Frontal cortex (tissue), 3 donors: ENCODE measurements at regions not wholly inside any gene's neighbourhood (a gene's known extent, or its start where the extent isn't known, plus 50 kb on each side); places are given as distances from the start of the nearest gene placed in this dataset.

Experiments used
- DNase-seq, 2 donors: peaks; one replicate each; pipeline ENCODE4 v3.0.0; 2012; ENCODE audit warnings: low spot score in 2 of 2
- FAIRE-seq: peaks from 2 replicates; lab custom pipeline; 2012; peaks lifted over from hg19 to GRCh38; lab: Jason Lieb, UNC
- donor health status: control.
- donor health status: control.
- donor health status: control.

- DNase-seq = no peak
- FAIRE-seq = no peak
Measured at GRCh38 chr1:63107066-63107465, 215.3 kb upstream of the FOXD3 start.

GRCh38 chr1:63108206-63108605, 214.2 kb upstream of the FOXD3 start:
- DNase-seq = no peak
- FAIRE-seq = no peak

- FAIRE-seq (no peak), DNase-seq (peak in 1 of 2 donors; percentile 3)
Measured at GRCh38 chr1:63112155-63112900, 210.0 kb upstream of the FOXD3 start.

GRCh38 chr1:63115527-63115926, 206.8 kb upstream of the FOXD3 start:
- no peak for DNase-seq
- FAIRE-seq = no peak

GRCh38 chr1:63116016-63116415, 206.4 kb upstream of the FOXD3 start:
- no peak for DNase-seq
- no peak for FAIRE-seq

- no peak for FAIRE-seq
- DNase-seq = no peak
Measured at GRCh38 chr1:63119575-63120155, 202.7 kb upstream of the FOXD3 start.

GRCh38 chr1:63122079-63122478, 200.3 kb upstream of the FOXD3 start:
- FAIRE-seq = no peak
- DNase-seq = no peak

GRCh38 chr1:63124666-63125191, 197.6 kb upstream of the FOXD3 start:
- DNase-seq (peak in 1 of 2 donors; percentile 20), FAIRE-seq (peak; percentile 97)

- DNase-seq (no peak), FAIRE-seq (no peak)
Measured at GRCh38 chr1:63126104-63126503, 196.3 kb upstream of the FOXD3 start.

- FAIRE-seq (no peak), DNase-seq (no peak)
Measured at GRCh38 chr1:63127376-63127775, 195.0 kb upstream of the FOXD3 start.

GRCh38 chr1:63128556-63128955, 193.8 kb upstream of the FOXD3 start:
- FAIRE-seq = no peak
- DNase-seq = no peak

- no peak for FAIRE-seq
Measured at GRCh38 chr1:63129184-63129583, 193.2 kb upstream of the FOXD3 start.

GRCh38 chr1:63129855-63130254, 192.5 kb upstream of the FOXD3 start:
- no peak for FAIRE-seq
- no peak for DNase-seq

More at GRCh38 chr1:63129184-63129583, 193.2 kb upstream of the FOXD3 start:
- no peak for DNase-seq

GRCh38 chr1:63134501-63135173, 187.7 kb upstream of the FOXD3 start:
- DNase-seq (no peak), FAIRE-seq (no peak)

- DNase-seq (no peak), FAIRE-seq (no peak)
Measured at GRCh38 chr1:63135174-63135512, 187.2 kb upstream of the FOXD3 start.

GRCh38 chr1:63135801-63136200, 186.6 kb upstream of the FOXD3 start:
- DNase-seq = no peak
- FAIRE-seq = no peak

- no peak for FAIRE-seq
- DNase-seq = no peak
Measured at GRCh38 chr1:63142001-63142400, 180.4 kb upstream of the FOXD3 start.

- no peak for FAIRE-seq
- no peak for DNase-seq
Measured at GRCh38 chr1:63143482-63143881, 178.9 kb upstream of the FOXD3 start.

GRCh38 chr1:63147783-63148182, 174.6 kb upstream of the FOXD3 start:
- DNase-seq (no peak), FAIRE-seq (no peak)

- FAIRE-seq (no peak), DNase-seq (peak in 1 of 2 donors; percentile 2)
Measured at GRCh38 chr1:63148825-63149645, 173.3 kb upstream of the FOXD3 start.
